HG02763 (cell line): ENCODE measurements at regions not wholly inside any gene's neighbourhood (a gene's known extent, or its start where the extent isn't known, plus 50 kb on each side); places are given as distances from the start of the nearest gene placed in this dataset.
"Not testable (repeated sequence)": the region's sequence is repeated elsewhere in the genome, so short reads cannot be mapped to it uniquely, and the experiment has no call there.

ENCODE experiments used
- ATAC-seq: cut with Tn5 transposase; IDR thresholded peaks from one replicate; pipeline ENCODE4 v1.9.1; 2021; ENCODE audit warnings: mild to moderate bottlenecking, moderate library complexity; ENCODE audit not compliant: unreplicated experiment

DNA sequence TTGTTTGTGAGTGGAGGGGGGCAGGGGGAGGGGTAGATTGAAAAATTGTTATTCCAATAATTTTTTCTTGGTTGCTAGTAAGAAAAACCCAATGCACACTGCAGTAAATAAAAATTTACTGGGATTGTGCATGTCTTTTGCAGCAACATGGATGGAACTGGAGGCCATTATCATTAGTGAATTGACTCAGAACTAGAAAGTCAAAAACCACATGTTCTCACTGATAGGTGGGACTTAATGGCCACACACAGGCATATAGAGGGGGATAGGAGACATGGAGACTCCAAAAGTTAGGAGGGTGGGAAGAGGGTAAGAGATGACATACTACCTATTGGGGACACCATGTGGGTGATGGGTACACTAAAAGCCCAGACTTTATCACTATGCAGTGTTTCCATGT, 67.2 kb downstream of the BUB3 start:
- no peak for ATAC-seq

DNA sequence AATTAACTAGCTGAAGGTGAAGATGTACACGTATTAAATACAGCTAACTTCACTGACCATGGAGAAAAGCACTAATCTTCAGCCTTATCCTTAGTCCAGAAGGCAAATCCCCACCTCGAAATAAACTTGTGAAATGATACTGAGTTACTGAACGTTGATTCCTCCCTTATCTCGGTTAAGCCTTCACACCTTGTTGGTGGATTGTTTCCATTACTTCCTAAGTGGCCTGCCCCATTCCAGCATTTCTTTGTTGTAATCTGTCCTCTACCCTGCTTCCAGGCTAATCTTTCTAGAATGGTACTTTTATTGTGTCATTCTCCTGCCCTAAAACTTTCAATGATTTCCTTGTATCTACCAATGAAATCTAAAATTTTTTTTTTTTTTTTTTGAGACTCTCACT, 68.6 kb downstream of the BUB3 start:
- no peak for ATAC-seq

- ATAC-seq, result no peak
Measured at GRCh38 chr10:123227706-123228105, 73.5 kb downstream of the BUB3 start.

DNA sequence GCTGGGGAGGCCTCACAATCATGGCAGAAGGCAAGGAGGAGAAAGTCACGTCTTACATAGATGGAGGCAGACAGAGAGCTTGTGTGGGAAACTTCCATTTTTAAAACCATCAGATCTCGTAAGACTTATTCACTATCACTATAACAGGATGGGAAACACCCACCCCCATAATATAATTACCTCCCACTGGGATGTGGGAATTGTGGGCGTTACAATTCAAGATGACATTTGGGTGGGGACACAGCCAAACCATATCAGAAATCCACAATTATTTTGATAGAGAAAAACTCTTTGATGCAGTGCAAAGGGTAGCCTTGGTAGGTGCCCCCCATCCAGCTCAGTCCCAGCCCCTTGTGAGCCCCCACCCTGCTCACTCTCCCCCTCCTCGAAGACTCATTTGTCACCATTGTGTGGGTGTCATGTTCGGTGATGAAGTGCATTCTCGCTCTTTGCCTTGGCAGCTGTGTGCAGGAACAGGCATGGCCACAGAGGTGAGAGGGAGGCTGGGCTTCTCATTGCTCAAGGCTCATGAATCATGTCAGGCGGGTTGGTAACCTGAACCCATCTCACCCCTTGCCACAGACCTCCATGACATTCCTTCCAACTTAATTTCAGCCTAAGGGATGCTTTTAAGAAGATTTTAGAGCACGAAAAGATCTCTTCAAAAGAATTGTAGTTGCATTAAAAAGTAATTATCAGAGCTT, 75.9 kb downstream of the BUB3 start:
- ATAC-seq, result no peak

- ATAC-seq, result not testable (repeated sequence)
Measured at GRCh38 chr10:123232879-123233278, 78.7 kb downstream of the BUB3 start.

- ATAC-seq, result not testable (repeated sequence)
Measured at GRCh38 chr10:123235014-123235413, 80.8 kb downstream of the BUB3 start.

- ATAC-seq, result no peak
Measured at GRCh38 chr10:123236126-123236525, 81.9 kb downstream of the BUB3 start.

DNA sequence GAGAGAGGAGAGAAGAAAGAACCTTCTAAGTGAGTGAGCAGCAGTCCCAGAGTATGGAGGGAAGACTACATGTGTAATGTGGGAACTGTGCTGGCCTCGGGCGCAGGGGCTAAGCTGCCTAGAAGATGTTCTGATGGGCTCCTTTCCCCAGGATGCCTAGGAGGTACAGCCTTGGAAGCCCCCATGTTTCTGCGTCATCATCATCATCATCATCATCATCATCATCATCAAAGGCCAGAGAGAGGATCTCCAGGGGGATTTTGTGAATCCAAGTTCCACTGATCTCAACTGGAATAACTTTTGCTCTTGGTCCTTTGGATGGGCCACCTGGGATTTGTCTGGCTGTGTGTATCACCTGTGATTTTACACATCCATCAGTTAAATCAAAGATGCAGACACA, 86.0 kb downstream of the BUB3 start:
- no peak for ATAC-seq

- no peak for ATAC-seq
Measured at GRCh38 chr10:123240776-123241175, 86.6 kb downstream of the BUB3 start.

DNA sequence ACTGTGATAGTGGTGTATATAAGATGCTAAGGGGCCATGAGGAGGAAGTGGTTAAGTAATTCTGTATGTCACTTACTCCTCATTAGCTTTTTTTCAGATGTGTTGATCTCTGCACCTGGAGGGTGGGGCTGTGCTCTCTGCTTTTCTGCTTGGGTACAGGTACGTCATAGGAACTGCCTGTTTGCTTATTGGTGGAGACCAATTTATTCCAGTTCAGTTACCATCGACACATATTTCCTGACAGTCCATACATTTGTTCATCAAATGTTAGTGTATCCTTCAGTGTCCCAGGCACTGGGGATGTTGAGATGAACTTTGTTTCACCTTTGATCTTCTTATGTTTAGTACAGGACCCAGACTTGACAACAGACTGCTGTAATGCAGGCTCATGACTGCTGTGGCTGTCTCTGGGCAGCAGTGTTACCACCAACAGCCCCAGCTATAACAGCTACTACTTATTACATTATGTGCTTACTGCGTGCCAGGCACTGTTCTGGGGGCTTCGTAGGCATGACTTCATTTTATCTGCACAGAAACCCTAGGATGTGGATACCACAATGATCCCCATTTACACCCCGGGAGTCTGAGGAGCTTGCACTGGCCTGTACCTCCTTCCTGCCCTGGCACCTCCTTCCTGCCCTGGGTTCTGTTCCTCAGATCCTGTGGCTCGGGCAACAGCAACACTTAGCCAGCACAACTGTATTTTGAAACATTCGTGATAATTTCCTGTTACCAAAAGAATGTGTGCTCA, 87.4 kb downstream of the BUB3 start:
- no peak for ATAC-seq

- no peak for ATAC-seq
Measured at GRCh38 chr10:123244747-123245146, 90.5 kb downstream of the BUB3 start.

DNA sequence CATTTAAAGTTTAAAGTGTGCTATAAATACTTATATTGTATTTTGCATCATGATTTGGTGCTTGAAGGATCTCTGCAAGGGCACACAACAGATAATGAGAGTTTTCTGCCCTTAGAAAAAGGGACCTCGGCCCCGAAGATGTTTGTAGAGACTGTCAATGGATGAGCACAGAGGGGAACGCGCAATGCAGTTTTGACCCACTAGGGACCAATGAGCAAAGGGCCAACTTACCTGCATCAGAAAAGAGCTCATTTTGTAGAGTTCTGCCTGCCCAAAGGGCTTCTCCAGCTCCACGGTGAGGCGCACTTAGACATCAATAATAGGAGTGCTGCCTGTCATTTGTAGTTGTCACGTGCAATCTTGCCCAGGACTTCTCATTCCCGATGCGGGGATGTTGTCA, 91.1 kb downstream of the BUB3 start:
- ATAC-seq, result no peak

DNA sequence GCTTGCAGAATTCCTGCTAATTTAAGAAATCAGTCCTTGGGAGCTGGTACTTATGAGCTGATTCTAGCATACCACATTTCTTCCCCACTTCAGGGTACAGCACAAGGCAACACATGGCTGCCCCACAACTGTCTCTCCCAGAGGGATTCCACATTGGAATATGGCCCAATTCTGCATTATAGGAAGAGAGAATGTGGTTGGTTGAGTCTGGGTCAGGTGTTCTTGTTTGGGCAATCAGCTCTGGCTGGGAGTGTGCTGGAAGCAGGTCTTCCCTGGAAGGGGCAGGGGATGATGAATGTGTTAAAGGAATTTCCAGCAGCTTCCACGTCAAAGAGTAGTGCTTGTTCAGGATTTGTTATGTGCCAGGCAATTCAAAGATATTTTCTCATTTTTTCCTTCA, 95.7 kb downstream of the BUB3 start:
- ATAC-seq, result no peak

- ATAC-seq, result no peak
Measured at GRCh38 chr10:123250640-123251039, 96.4 kb downstream of the BUB3 start.

- ATAC-seq, result no peak
Measured at GRCh38 chr10:123252779-123253178, 98.6 kb downstream of the BUB3 start.

- not testable (repeated sequence) for ATAC-seq
Measured at GRCh38 chr10:123254343-123254742, 100.1 kb downstream of the BUB3 start.

- no peak for ATAC-seq
Measured at GRCh38 chr10:123257904-123258456, 103.8 kb downstream of the BUB3 start.

- ATAC-seq, result no peak
Measured at GRCh38 chr10:123259081-123259480, 104.9 kb downstream of the BUB3 start.

- ATAC-seq, result no peak
Measured at GRCh38 chr10:123259791-123260190, 105.6 kb downstream of the BUB3 start.

DNA sequence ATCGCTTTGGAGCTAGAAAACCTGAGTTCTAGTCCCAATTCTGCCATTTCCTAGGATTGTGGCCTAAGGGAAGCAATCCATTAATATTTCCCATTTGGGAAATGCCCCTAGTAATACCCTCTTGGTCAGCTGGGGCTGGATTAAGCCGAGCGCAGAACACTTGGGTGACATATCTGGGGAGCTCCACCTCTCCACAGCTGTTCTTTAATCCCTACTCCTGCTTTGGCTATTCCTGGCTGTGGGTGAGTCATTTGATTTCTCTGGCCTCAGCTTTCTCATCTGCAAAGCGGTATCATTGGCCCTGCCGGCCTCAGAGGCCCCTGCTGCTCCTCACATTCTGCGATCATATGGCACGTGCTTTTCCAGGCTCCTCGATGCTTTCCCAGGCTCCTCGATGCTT, 108.3 kb downstream of the BUB3 start:
- no peak for ATAC-seq

DNA sequence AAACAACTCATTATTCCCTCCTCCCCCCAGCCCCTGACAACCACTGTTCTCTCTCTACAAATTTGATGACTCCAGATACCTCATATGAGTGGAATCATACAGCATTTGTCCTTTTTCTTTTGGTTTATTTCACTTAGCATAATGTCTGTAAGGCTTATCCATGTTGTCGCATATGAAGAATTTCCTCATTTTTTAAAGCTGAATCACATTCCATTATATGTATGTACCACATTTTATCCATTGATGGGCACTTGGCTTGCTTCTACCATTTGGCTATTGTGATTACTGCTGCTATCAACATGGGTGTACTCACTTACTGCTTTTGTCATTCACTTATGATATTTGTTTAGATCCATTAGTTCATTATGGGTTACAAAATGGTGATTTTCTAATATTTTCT, 112.8 kb downstream of the BUB3 start:
- ATAC-seq, result no peak

DNA sequence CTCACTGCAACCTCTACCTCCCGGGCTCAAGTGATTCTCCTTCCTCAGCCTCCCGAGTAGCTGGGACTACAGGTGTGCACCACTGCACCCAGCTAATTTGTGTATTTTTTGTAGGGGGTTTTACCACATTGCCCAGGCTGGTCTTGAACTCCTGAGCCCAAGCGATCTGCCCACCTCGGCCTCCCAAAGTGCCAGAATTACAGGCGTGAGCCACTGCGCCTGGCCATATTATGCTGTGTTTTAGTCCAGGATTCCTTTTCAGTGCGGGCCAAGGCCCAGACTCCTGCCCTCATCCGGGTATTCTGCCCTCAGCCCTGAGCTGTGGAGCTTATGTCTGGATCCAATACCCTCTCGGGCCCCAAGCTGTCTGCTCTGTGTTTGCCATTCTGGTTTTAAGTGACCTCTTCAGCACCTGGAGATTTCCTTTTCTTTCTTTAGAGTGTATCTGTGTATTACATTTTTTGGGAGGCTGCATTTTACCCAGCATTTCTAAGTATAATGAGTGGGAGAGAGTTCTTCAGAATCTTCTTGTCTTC, 114.9 kb downstream of the BUB3 start:
- no peak for ATAC-seq
